NCI-H1694 (cell line): ENCODE measurements at regions not wholly inside any gene's neighbourhood (a gene's known extent, or its start where the extent isn't known, plus 50 kb on each side); places are given as distances from the start of the nearest gene placed in this dataset.

Experiments
- DNase-seq: peaks from one replicate; lab custom pipeline; 2025; lab: John Stamatoyannopoulos, UW

DNA sequence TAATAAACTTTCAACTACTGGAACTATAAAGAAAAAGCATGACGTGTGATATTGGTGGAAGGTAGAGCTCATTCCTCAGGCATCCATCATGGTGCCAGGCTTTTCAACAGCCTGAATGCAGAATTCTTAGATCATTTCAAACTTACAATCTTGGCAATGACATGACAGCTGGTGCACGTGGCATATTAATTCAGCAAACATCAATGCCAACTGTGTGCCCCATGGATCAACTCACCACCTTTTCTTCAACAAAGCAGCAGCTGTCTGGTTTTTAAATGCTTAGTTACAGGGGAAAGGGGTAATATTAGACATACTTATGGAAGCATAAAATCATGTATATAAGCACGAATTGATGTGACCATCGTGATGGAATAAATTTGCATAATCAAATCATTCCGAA, 56.0 kb upstream of the OR13F1 start:
- DNase-seq: peak; percentile 62
